Kidney epithelial cell (primary cell): ENCODE measurements at regions not wholly inside any gene's neighbourhood (a gene's known extent, or its start where the extent isn't known, plus 50 kb on each side); places are given as distances from the start of the nearest gene placed in this dataset.

Experiments used
- DNase-seq: peaks from one replicate; pipeline ENCODE4 v3.0.0-alpha.2; 2010; ENCODE audit warnings: low read depth
- H3K27me3 ChIP-seq: 2 replicates; pipeline ENCODE4 v1.6.0; 2011; ENCODE audit warnings: low read length; ENCODE audit not compliant: control insufficient read depth, insufficient read depth
- H3K36me3 ChIP-seq: 2 replicates; pipeline ENCODE4 v1.5.1; 2011; ENCODE audit warnings: low read length; ENCODE audit not compliant: control insufficient read depth, insufficient read depth
- H3K4me3 ChIP-seq: 2 replicates; pipeline ENCODE4 v1.5.1; 2011; ENCODE audit warnings: low read depth, mild to moderate bottlenecking, control low read depth, low read length
- CTCF ChIP-seq: IDR thresholded peaks from 2 replicates; pipeline ENCODE4 v1.5.1; 2011; ENCODE audit warnings: mild to moderate bottlenecking, moderate library complexity, low read length, control low read depth, inconsistent platforms; ENCODE audit not compliant: insufficient read depth, poor library complexity, severe bottlenecking

- no peak overlapping the region for H3K4me3 ChIP-seq
- no peaks in the 10 kb centered on the region for H3K27me3 ChIP-seq
- TF ChIP-seq CTCF, result no peak
- no peak for DNase-seq
- H3K36me3 ChIP-seq, result no peaks in the 10 kb centered on the region
Observed at GRCh38 chr1:221605569-221605968, 136.3 kb downstream of the DUSP10 start.

- no peak overlapping the region for H3K4me3 ChIP-seq
- no peak for DNase-seq
- no peak for TF ChIP-seq CTCF
- H3K27me3 ChIP-seq, result no peaks in the 10 kb centered on the region
- no peaks in the 10 kb centered on the region for H3K36me3 ChIP-seq
Observed at GRCh38 chr1:221606256-221606655, 135.6 kb downstream of the DUSP10 start.

- no peak for DNase-seq
- Histone ChIP-seq H3K27me3 (no peaks in the 10 kb centered on the region), H3K4me3 (no peak overlapping the region), H3K36me3 (no peaks in the 10 kb centered on the region)
- no peak for TF ChIP-seq CTCF
Observed at GRCh38 chr1:221608835-221609320, 133.0 kb downstream of the DUSP10 start.

GRCh38 chr1:221611656-221612046 is 130.2 kb downstream of the DUSP10 start:
- H3K4me3 ChIP-seq, result no peak overlapping the region
- TF ChIP-seq CTCF, result no peak
- H3K36me3 ChIP-seq, result no peaks in the 10 kb centered on the region
- no peak for DNase-seq
- H3K27me3 ChIP-seq, result no peaks in the 10 kb centered on the region

GRCh38 chr1:221612047-221612777 is 129.7 kb downstream of the DUSP10 start:
- H3K27me3 ChIP-seq, result no peaks in the 10 kb centered on the region
- no peak for TF ChIP-seq CTCF
- H3K36me3 ChIP-seq, result no peaks in the 10 kb centered on the region
- DNase-seq, result peak; percentile 26
- no peak overlapping the region for H3K4me3 ChIP-seq
